22Rv1 (cell line): ENCODE measurements at regions not wholly inside any gene's neighbourhood (a gene's known extent, or its start where the extent isn't known, plus 50 kb on each side); places are given as distances from the start of the nearest gene placed in this dataset.

Experiments
- H3K27ac ChIP-seq: fragments of 450-650 bp; 2 replicates; pipeline ENCODE4 v1.5.1; 2017
- CTCF ChIP-seq: fragments of 450-650 bp; IDR thresholded peaks from 2 replicates; pipeline ENCODE4 v1.5.1; 2017; ENCODE audit warnings: mild to moderate bottlenecking
- ZFX ChIP-seq: fragments of 450-650 bp; IDR thresholded peaks from 2 replicates; pipeline ENCODE4 v1.6.1; 2017; ENCODE audit warnings: antibody characterized with exemption, borderline replicate concordance

- no peak overlapping the region for H3K27ac ChIP-seq
- TF ChIP-seq ZFX (no peak), CTCF (no peak)
Measured at GRCh38 chr5:82813861-82814260, 263.3 kb downstream of the TMEM167A start.

GRCh38 chr5:82812575-82812974, 264.6 kb downstream of the TMEM167A start:
- H3K27ac ChIP-seq = no peak overlapping the region
- TF ChIP-seq CTCF = no peak
- TF ChIP-seq ZFX = no peak

- no peak for TF ChIP-seq CTCF
- no peak for TF ChIP-seq ZFX
Measured at GRCh38 chr5:82811490-82811889, 265.7 kb downstream of the TMEM167A start.

GRCh38 chr5:82809420-82810143, 267.6 kb downstream of the TMEM167A start:
- H3K27ac ChIP-seq = no peak overlapping the region
- TF ChIP-seq ZFX (no peak), CTCF (no peak)

More at GRCh38 chr5:82811490-82811889, 265.7 kb downstream of the TMEM167A start:
- H3K27ac ChIP-seq = no peak overlapping the region

- TF ChIP-seq CTCF (no peak), ZFX (no peak)
- H3K27ac ChIP-seq = no peak overlapping the region
Measured at GRCh38 chr5:82808960-82809359, 268.2 kb downstream of the TMEM167A start.

- TF ChIP-seq CTCF = no peak
- TF ChIP-seq ZFX = no peak
Measured at GRCh38 chr5:82807021-82807420, 270.2 kb downstream of the TMEM167A start.

GRCh38 chr5:82806513-82806912, 270.7 kb downstream of the TMEM167A start:
- H3K27ac ChIP-seq = no peak overlapping the region
- TF ChIP-seq CTCF (no peak), ZFX (no peak)

More at GRCh38 chr5:82807021-82807420, 270.2 kb downstream of the TMEM167A start:
- H3K27ac ChIP-seq = no peak overlapping the region
